Activated CD4-positive, alpha-beta T cell treated with anti-CD3 and anti-CD28 coated beads, Interleukin-2, amount 50 U/mL, for 24 hours (primary cell): ENCODE measurements at regions not wholly inside any gene's neighbourhood (a gene's known extent, or its start where the extent isn't known, plus 50 kb on each side); places are given as distances from the start of the nearest gene placed in this dataset.

Source experiments
- DNase-seq, 2 donors: peaks; one replicate each; pipeline ENCODE4 v3.0.0-alpha.2; 2020; ENCODE audit warnings: low read depth in 1 of 2, low spot score in 1 of 2

- no peak for DNase-seq
These were observed 81.7 kb upstream of the HMHB1 start for GRCh38 chr5:143730112-143730801.

GRCh38 chr5:143729334-143729946, 82.5 kb upstream of the HMHB1 start:
- DNase-seq: no peak

- DNase-seq: no peak
These were observed 88.8 kb upstream of the HMHB1 start for GRCh38 chr5:143723159-143723558.

GRCh38 chr5:143721925-143722324, 90.0 kb upstream of the HMHB1 start:
- DNase-seq: no peak

- DNase-seq: no peak
These were observed 91.3 kb upstream of the HMHB1 start for GRCh38 chr5:143720689-143721088.

GRCh38 chr5:143717400-143717799, 94.6 kb upstream of the HMHB1 start:
- DNase-seq: no peak

GRCh38 chr5:143716881-143717280, 95.1 kb upstream of the HMHB1 start:
- no peak for DNase-seq

- DNase-seq: no peak
These were observed 96.3 kb upstream of the HMHB1 start for GRCh38 chr5:143715616-143716015.

GRCh38 chr5:143714629-143715028, 97.3 kb upstream of the HMHB1 start:
- DNase-seq: no peak

- DNase-seq: no peak
These were observed 98.6 kb upstream of the HMHB1 start for GRCh38 chr5:143713047-143714003.

- no peak for DNase-seq
These were observed 103.3 kb upstream of the HMHB1 start for GRCh38 chr5:143708672-143709071.

GRCh38 chr5:143707806-143708205, 104.2 kb upstream of the HMHB1 start:
- DNase-seq: no peak

- no peak for DNase-seq
These were observed 106.6 kb upstream of the HMHB1 start for GRCh38 chr5:143705381-143705780.

GRCh38 chr5:143703659-143704058, 108.3 kb upstream of the HMHB1 start:
- DNase-seq: no peak

GRCh38 chr5:143701493-143701892, 110.5 kb upstream of the HMHB1 start:
- no peak for DNase-seq

- no peak for DNase-seq
These were observed 111.0 kb upstream of the HMHB1 start for GRCh38 chr5:143700994-143701393.

- no peak for DNase-seq
These were observed 112.8 kb upstream of the HMHB1 start for GRCh38 chr5:143699121-143699520.

GRCh38 chr5:143698574-143698973, 113.4 kb upstream of the HMHB1 start:
- no peak for DNase-seq

- no peak for DNase-seq
These were observed 115.0 kb upstream of the HMHB1 start for GRCh38 chr5:143696921-143697320.

- DNase-seq: no peak
These were observed 116.0 kb upstream of the HMHB1 start for GRCh38 chr5:143695941-143696340.

GRCh38 chr5:143695244-143695864, 116.6 kb upstream of the HMHB1 start:
- DNase-seq: no peak
